ENCODE measurements at regions not wholly inside any gene's neighbourhood (a gene's known extent, or its start where the extent isn't known, plus 50 kb on each side); places are given as distances from the start of the nearest gene placed in this dataset.
A peak's percentile ranks its signal among the peaks of the same experiment; 100 is the strongest.

- peak; percentile 57 for DNase-seq
These were observed 92.9 kb downstream of the TXNL1 start for GRCh38 chr18:56545464-56545863.

- peak; percentile 92 for DNase-seq
These were observed 95.9 kb downstream of the TXNL1 start for GRCh38 chr18:56542476-56542875.

- peak; percentile 34 for DNase-seq
These were observed 96.6 kb downstream of the TXNL1 start for GRCh38 chr18:56541793-56542192.

- peak; percentile 44 for DNase-seq
These were observed 97.1 kb downstream of the TXNL1 start for GRCh38 chr18:56541340-56541739.

GRCh38 chr18:56538746-56539145, 99.6 kb downstream of the TXNL1 start:
- DNase-seq, result no peak

GRCh38 chr18:56532176-56532840, 106.1 kb downstream of the TXNL1 start:
- DNase-seq, result no peak

GRCh38 chr18:56522816-56523215, 115.6 kb downstream of the TXNL1 start:
- no peak for DNase-seq

GRCh38 chr18:56521263-56521662, 117.1 kb downstream of the TXNL1 start:
- no peak for DNase-seq

- DNase-seq, result no peak
These were observed 120.6 kb downstream of the TXNL1 start for GRCh38 chr18:56517761-56518160.

GRCh38 chr18:56517196-56517595, 121.2 kb downstream of the TXNL1 start:
- DNase-seq, result no peak

GRCh38 chr18:56516789-56517188, 121.6 kb downstream of the TXNL1 start:
- DNase-seq, result no peak

- DNase-seq, result no peak
These were observed 122.9 kb downstream of the TXNL1 start for GRCh38 chr18:56515522-56515921.

- peak; percentile 40 for DNase-seq
These were observed 126.4 kb downstream of the TXNL1 start for GRCh38 chr18:56511996-56512395.

- no peak for DNase-seq
These were observed 128.3 kb downstream of the TXNL1 start for GRCh38 chr18:56510108-56510507.

- DNase-seq, result no peak
These were observed 128.7 kb downstream of the TXNL1 start for GRCh38 chr18:56509656-56510055.

GRCh38 chr18:56508370-56509036, 129.9 kb downstream of the TXNL1 start:
- DNase-seq, result peak; percentile 54

- peak; percentile 66 for DNase-seq
These were observed 132.4 kb downstream of the TXNL1 start for GRCh38 chr18:56505971-56506370.

GRCh38 chr18:56505293-56505692, 133.1 kb downstream of the TXNL1 start:
- DNase-seq, result no peak

GRCh38 chr18:56501896-56502295, 136.5 kb downstream of the TXNL1 start:
- no peak for DNase-seq

- no peak for DNase-seq
These were observed 142.5 kb downstream of the TXNL1 start for GRCh38 chr18:56495884-56496283.

GRCh38 chr18:56493531-56493930, 144.9 kb downstream of the TXNL1 start:
- no peak for DNase-seq

- peak; percentile 27 for DNase-seq
These were observed 146.3 kb downstream of the TXNL1 start for GRCh38 chr18:56492136-56492535.

GRCh38 chr18:56490942-56491341, 147.4 kb downstream of the TXNL1 start:
- DNase-seq, result no peak

- peak; percentile 34 for DNase-seq
These were observed 148.5 kb downstream of the TXNL1 start for GRCh38 chr18:56489893-56490292.

- peak; percentile 28 for DNase-seq
These were observed 149.7 kb downstream of the TXNL1 start for GRCh38 chr18:56488739-56489138.
